HFFc6 (cell line): ENCODE measurements at regions not wholly inside any gene's neighbourhood (a gene's known extent, or its start where the extent isn't known, plus 50 kb on each side); places are given as distances from the start of the nearest gene placed in this dataset.
"Not testable (repeated sequence)": the region's sequence is repeated elsewhere in the genome, so short reads cannot be mapped to it uniquely, and the experiment has no call there.

Source experiments
- DNase-seq: peaks from one replicate; pipeline ENCODE4 v3.0.0-alpha.2; 2018
- H3K27ac Mint-ChIP-seq: 2 replicates; pipeline ENCODE4 v1.8.0; 2020; ENCODE audit warnings: mild to moderate bottlenecking, mixed read lengths
- H3K27me3 Mint-ChIP-seq: 2 replicates; pipeline ENCODE4 v1.8.0; 2021; ENCODE audit warnings: mild to moderate bottlenecking, moderate library complexity, mixed read lengths; ENCODE audit not compliant: insufficient read depth
- H3K36me3 Mint-ChIP-seq: 2 replicates; pipeline ENCODE4 v1.8.0; 2021; ENCODE audit warnings: low read depth, mixed read lengths
- H3K4me1 Mint-ChIP-seq: 2 replicates; pipeline ENCODE4 v1.8.0; 2020; ENCODE audit warnings: low read depth, mixed read lengths
- H3K4me3 Mint-ChIP-seq: 2 replicates; pipeline ENCODE4 v1.8.0; 2020; ENCODE audit warnings: mild to moderate bottlenecking, moderate library complexity, mixed read lengths
- H3K9me3 Mint-ChIP-seq: 2 replicates; pipeline ENCODE4 v1.8.0; 2020; ENCODE audit warnings: mild to moderate bottlenecking, mixed read lengths
- CTCF ChIP-seq: fragments of 200-600 bp; sonication (generic); IDR thresholded peaks from 2 replicates; pipeline ENCODE4 v1.5.0; 2021; ENCODE audit warnings: antibody characterized with exemption, mild to moderate bottlenecking

GRCh38 chr7:19957664-19958063 is 184.2 kb upstream of the TMEM196 start:
- H3K27ac Mint-ChIP-seq, result peak overlapping the region; percentile 64; the same call in 1 of the 2 replicates
- H3K36me3 Mint-ChIP-seq, result peaks cover 5% of the 10 kb centered on the region; the same call in 1 of the 2 replicates
- no peaks in the 10 kb centered on the region; the same call in 1 of the 2 replicates for H3K4me1 Mint-ChIP-seq
- DNase-seq, result peak; percentile 31
- no peak for TF ChIP-seq CTCF
- no peak overlapping the region for H3K4me3 Mint-ChIP-seq
- peaks cover 17% of the 10 kb centered on the region for H3K9me3 Mint-ChIP-seq
- peaks cover 2% of the 10 kb centered on the region; the same call in 1 of the 2 replicates for H3K27me3 Mint-ChIP-seq

- not testable (repeated sequence) for DNase-seq, H3K4me3 Mint-ChIP-seq, H3K27ac Mint-ChIP-seq, H3K27me3 Mint-ChIP-seq, H3K4me1 Mint-ChIP-seq
- peaks cover 43% of the 10 kb centered on the region for H3K9me3 Mint-ChIP-seq
- H3K36me3 Mint-ChIP-seq, result peaks cover 11% of the 10 kb centered on the region; the same call in 1 of the 2 replicates
These were observed 180.7 kb upstream of the TMEM196 start for GRCh38 chr7:19954166-19954565.

GRCh38 chr7:19953411-19953810 is 180.0 kb upstream of the TMEM196 start:
- H3K27me3 Mint-ChIP-seq, DNase-seq, H3K27ac Mint-ChIP-seq, H3K4me1 Mint-ChIP-seq, H3K4me3 Mint-ChIP-seq: not testable (repeated sequence)
- Mint-ChIP-seq H3K9me3 (peaks cover 49% of the 10 kb centered on the region), H3K36me3 (peaks cover 11% of the 10 kb centered on the region; the same call in 1 of the 2 replicates)

GRCh38 chr7:19948160-19948559 is 174.7 kb upstream of the TMEM196 start:
- TF ChIP-seq CTCF, result no peak
- Mint-ChIP-seq H3K27me3 (peaks cover 2% of the 10 kb centered on the region; the same call in 1 of the 2 replicates), H3K27ac (no peak overlapping the region), H3K4me1 (no peaks in the 10 kb centered on the region), H3K36me3 (peaks cover 7% of the 10 kb centered on the region; the same call in 1 of the 2 replicates), H3K4me3 (no peak overlapping the region), H3K9me3 (peaks cover 58% of the 10 kb centered on the region)
- DNase-seq, result no peak

GRCh38 chr7:19944363-19945120 is 171.1 kb upstream of the TMEM196 start:
- Mint-ChIP-seq H3K9me3 (peaks cover 39% of the 10 kb centered on the region), H3K27ac (no peak overlapping the region), H3K4me1 (no peaks in the 10 kb centered on the region), H3K4me3 (no peak overlapping the region), H3K36me3 (no peaks in the 10 kb centered on the region), H3K27me3 (no peaks in the 10 kb centered on the region)
- TF ChIP-seq CTCF, result no peak
- no peak for DNase-seq

- no peak overlapping the region for H3K4me3 Mint-ChIP-seq
- H3K9me3 Mint-ChIP-seq, result peaks cover 37% of the 10 kb centered on the region
- H3K36me3 Mint-ChIP-seq, result no peaks in the 10 kb centered on the region; the same call in 1 of the 2 replicates
- peaks cover 3% of the 10 kb centered on the region for H3K27me3 Mint-ChIP-seq
- TF ChIP-seq CTCF, result no peak
- DNase-seq, result no peak
- H3K27ac Mint-ChIP-seq, result no peak overlapping the region
- no peaks in the 10 kb centered on the region for H3K4me1 Mint-ChIP-seq
These were observed 166.3 kb upstream of the TMEM196 start for GRCh38 chr7:19939746-19940145.
